Esophagus (tissue), 2 donors: ENCODE measurements at regions not wholly inside any gene's neighbourhood (a gene's known extent, or its start where the extent isn't known, plus 50 kb on each side); places are given as distances from the start of the nearest gene placed in this dataset.

ENCODE experiments used
- H3K27ac ChIP-seq, 2 donors: one replicate each; pipeline ENCODE4 v1.5.1; 2013; ENCODE audit warnings: low read depth in 2 of 2, mild to moderate bottlenecking in 2 of 2, inconsistent platforms in 1 of 2, low read length in 1 of 2, moderate library complexity in 1 of 2
- H3K27me3 ChIP-seq, 2 donors: one replicate each; pipeline ENCODE4 v1.6.1; 2013; ENCODE audit warnings: low read length in 2 of 2, control low read depth in 1 of 2, mild to moderate bottlenecking in 1 of 2; ENCODE audit not compliant: insufficient read depth in 2 of 2, control insufficient read depth in 1 of 2
- H3K36me3 ChIP-seq, 2 donors: one replicate each; pipeline ENCODE4 v1.6.1; 2013; ENCODE audit warnings: low read length in 1 of 2; ENCODE audit not compliant: control insufficient read depth in 2 of 2, insufficient read depth in 2 of 2
- H3K4me1 ChIP-seq, 2 donors: one replicate each; pipeline ENCODE4 v1.6.1; 2013; ENCODE audit warnings: low read length in 1 of 2; ENCODE audit not compliant: control insufficient read depth in 2 of 2, insufficient read depth in 2 of 2
- H3K4me3 ChIP-seq, 2 donors: one replicate each; pipeline ENCODE4 v1.5.1; 2013; ENCODE audit warnings: low read length in 2 of 2, mild to moderate bottlenecking in 2 of 2, low read depth in 1 of 2, moderate library complexity in 1 of 2
- H3K9me3 ChIP-seq, 2 donors: one replicate each; pipeline ENCODE4 v1.6.1; 2013; ENCODE audit warnings: mild to moderate bottlenecking in 2 of 2, low read depth in 1 of 2, low read length in 1 of 2, moderate library complexity in 1 of 2; ENCODE audit not compliant: control insufficient read depth in 2 of 2, insufficient read depth in 1 of 2
- WGBS, 2 donors: extraction: QIAGEN DNeasy Blood & Tissue Kit; methylation state at CpG; one replicate each; pipeline ENCODE4 v1.1.7; 2013; 5-methylcytosine and 5-hydroxymethylcytosine counted together
- donor health status: healthy with polysubstance abuse.
- donor health status: Bipolar disorder and iron deficiency.

DNA sequence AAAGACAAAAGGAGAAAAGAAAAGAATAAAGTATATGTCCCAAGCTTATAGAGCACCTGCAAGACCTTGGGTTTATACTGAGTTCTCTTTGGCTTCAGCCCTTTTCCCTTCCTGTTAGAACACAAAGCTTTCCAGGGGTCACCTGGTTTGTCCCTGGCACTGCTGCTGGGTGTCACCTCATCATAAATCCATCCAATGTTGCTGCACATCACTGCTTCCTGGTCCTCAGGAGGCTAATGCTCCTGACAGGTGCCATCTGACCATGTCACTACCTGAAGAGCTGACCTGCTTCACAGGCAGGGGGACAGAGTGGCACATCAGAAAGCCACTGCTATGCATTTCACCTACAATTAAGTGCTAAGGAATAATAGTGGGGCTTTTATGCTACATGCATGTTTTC lies 164.6 kb upstream of the ELAC2 start:
- H3K27me3 ChIP-seq: no peaks in the 10 kb centered on the region
- no peaks in the 10 kb centered on the region for H3K36me3 ChIP-seq
- H3K4me1 ChIP-seq: no peaks in the 10 kb centered on the region
- no peak overlapping the region for H3K27ac ChIP-seq
- no peak overlapping the region for H3K4me3 ChIP-seq
- H3K9me3 ChIP-seq: no peaks in the 10 kb centered on the region

DNA sequence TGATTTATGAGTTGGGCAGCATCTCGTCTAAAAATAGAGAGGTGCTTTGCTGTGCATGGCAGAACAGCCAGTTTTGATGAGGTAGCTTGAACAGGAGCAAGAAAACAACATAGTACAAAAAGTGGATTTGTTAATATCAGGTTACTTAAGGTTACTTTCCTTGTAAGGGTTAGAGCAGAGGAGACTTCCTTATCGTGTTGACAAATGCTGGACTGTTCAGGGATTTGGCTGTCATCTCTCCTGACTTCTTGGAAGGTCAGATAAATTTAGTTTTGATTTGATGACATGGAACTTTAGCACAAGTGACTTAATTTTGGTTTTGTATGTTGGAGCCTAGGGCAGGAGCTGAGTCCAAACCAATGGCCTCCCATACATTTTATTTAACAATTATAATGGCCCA lies 163.9 kb upstream of the ELAC2 start:
- Histone ChIP-seq H3K9me3 (no peaks in the 10 kb centered on the region), H3K4me1 (no peaks in the 10 kb centered on the region), H3K27ac (no peak overlapping the region), H3K36me3 (no peaks in the 10 kb centered on the region), H3K4me3 (no peak overlapping the region), H3K27me3 (no peaks in the 10 kb centered on the region)
- 45 to 47% methylated on average over 2 of the region's 2 CpGs for WGBS, 2 donors

DNA sequence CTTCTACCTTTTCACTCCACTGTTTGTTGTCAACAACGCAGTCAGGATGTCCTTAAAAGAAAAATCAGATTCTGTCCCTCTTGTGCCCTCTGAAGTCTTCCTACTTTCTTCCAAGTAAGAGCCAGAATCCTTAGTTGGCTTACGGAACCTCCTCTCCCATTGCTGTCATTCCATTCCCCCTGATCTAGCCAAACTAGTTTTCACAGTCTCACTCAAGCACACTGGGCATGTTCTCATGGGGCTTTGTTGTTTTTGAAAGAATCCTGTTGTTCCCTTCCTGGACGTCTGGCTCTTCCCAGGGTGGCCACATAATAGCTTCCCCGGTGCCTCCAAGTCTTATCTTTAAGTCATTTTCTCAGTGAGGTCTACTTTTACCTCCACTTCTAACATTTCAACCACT lies 158.6 kb upstream of the ELAC2 start:
- Histone ChIP-seq H3K27ac (no peak overlapping the region), H3K27me3 (no peaks in the 10 kb centered on the region), H3K4me3 (no peak overlapping the region), H3K9me3 (peaks cover 0 to 2% of the 10 kb centered on the region in 2 donors), H3K36me3 (no peaks in the 10 kb centered on the region), H3K4me1 (no peaks in the 10 kb centered on the region)
- WGBS, 2 donors: 41 to 46% methylated on average over 4 of the region's 4 CpGs

DNA sequence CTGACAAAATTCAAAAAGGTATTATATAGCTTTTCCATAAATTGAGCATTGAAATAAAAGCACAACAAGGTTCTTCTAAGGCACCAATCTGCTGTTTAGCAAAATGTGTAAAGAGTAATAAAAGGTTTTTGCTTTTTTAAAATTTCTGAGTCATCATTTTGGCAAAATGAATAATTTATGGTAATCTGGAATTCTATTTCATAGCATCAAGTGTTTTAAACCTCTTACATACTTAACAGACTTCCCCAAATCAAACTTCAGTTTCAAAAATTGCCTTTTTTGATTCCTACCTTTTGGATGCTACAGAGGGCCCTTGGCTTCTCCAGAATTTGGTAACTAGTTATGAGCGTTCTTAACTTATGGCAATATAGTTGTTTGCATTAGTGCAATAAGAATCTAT lies 154.0 kb upstream of the ELAC2 start:
- Histone ChIP-seq H3K27me3 (no peaks in the 10 kb centered on the region), H3K36me3 (no peaks in the 10 kb centered on the region), H3K9me3 (peaks cover 0 to 2% of the 10 kb centered on the region in 2 donors), H3K4me1 (no peaks in the 10 kb centered on the region), H3K27ac (no peak overlapping the region), H3K4me3 (no peak overlapping the region)
- 86 to 90% methylated on average over 1 of the region's 1 CpG for WGBS, 2 donors

DNA sequence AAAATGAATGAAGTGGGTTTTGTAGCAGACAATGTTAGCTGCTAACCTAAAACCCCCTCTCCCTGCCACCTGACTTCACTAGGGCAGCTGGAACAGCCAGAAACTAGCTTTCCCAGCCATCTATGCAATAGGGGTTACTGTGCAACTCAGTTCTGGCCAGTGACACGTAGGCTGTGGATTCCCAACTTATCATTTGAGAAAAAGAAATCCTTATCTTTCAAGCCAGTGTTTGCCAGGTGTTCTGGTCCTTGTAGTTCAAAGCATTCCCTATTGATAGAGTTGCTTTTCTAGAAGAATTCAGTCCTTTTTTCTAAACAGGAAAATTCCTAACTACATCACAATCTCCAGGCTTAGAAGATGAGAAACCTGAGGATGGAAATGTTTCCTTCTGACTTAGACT lies 144.5 kb upstream of the ELAC2 start:
- Histone ChIP-seq H3K36me3 (no peaks in the 10 kb centered on the region), H3K27ac (no peak overlapping the region), H3K9me3 (no peaks in the 10 kb centered on the region), H3K27me3 (peaks cover 0 to 2% of the 10 kb centered on the region in 2 donors), H3K4me3 (no peak overlapping the region), H3K4me1 (no peaks in the 10 kb centered on the region)
- 23 to 51% methylated on average over 1 of the region's 1 CpG for WGBS, 2 donors

DNA sequence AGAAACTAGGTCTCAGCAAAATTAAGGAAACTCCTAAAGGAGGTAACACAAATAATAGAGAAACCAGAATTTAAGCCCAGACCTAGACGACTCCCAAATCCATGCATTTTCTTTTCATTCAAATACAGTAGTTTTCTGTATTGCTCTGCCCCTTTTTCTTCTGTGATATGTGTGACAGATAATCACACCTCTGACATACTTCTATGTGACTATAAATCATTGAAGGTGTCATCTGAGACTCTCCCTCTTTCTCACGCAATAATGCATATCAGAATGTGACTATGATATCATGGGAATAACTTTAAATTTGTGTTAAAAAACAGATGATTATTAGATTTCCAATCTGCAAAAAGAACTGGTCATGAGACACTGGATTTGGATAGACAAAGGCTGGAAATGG lies 143.0 kb upstream of the ELAC2 start:
- WGBS, 2 donors: 88 to 89% methylated on average over 2 of the region's 2 CpGs
- Histone ChIP-seq H3K36me3 (no peaks in the 10 kb centered on the region), H3K4me3 (no peak overlapping the region), H3K27ac (no peak overlapping the region), H3K9me3 (no peaks in the 10 kb centered on the region), H3K4me1 (no peaks in the 10 kb centered on the region), H3K27me3 (peaks cover 0 to 2% of the 10 kb centered on the region in 2 donors)

DNA sequence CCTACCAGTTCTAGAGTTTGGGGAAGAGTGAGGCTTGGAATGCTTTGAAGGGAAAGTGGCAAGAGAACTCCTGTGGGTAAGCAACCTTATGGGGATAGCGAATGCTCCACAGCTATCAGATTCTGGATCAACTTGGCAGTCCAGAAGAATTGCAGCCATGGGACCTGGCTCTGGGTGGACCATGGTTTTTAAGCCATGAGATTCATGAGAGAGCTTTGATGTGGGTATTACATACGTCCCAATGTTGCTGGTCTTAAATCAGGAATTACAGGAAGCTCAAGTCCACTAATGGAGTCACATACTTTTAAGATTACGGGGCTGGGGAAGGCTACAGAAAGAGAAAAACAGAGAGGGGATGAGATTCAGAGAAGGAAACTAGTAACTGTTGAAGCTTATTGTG lies 142.5 kb upstream of the ELAC2 start:
- H3K9me3 ChIP-seq: no peaks in the 10 kb centered on the region
- H3K4me3 ChIP-seq: no peak overlapping the region
- no peak overlapping the region for H3K27ac ChIP-seq
- H3K36me3 ChIP-seq: no peaks in the 10 kb centered on the region
- peaks cover 0 to 2% of the 10 kb centered on the region in 2 donors for H3K27me3 ChIP-seq
- 68 to 77% methylated on average over 3 of the region's 3 CpGs for WGBS, 2 donors
- no peaks in the 10 kb centered on the region for H3K4me1 ChIP-seq

DNA sequence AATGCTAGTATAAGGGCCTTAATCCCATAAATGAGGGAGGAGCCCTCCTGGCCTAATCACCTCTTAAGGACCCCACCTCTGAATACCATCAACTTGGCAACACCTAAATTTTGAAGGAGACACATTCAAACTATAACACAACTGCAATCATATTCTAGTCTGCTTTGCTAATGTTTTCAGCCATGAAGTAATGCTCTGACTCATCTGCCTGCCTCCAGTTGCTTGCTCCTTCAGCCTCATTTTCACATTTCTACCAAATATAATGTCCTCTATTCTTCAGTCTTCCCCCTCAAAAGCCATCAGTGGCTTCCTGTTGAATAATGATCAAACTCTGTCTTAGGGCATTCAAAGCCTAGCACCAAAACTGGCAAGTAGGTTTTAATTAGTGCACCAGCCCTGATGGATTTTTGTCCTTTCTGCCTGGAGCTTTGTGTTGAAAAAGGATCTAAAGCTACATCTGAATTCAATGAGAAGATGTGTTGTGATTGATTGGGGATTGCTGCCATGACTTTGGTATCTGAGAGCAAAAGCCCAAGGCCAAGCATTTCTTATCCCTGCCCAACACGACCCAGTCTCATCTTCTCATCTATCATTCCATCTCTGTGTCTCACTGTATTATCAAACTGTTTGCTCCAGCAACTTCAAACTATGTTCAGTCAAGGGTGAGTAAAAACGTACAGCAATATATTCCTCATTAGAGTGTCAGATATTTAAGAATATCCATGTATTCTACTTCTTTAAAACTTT lies 140.8 kb upstream of the ELAC2 start:
- Histone ChIP-seq H3K9me3 (no peaks in the 10 kb centered on the region), H3K4me3 (no peak overlapping the region), H3K4me1 (no peaks in the 10 kb centered on the region), H3K27ac (no peak overlapping the region), H3K36me3 (no peaks in the 10 kb centered on the region), H3K27me3 (peaks cover 0 to 2% of the 10 kb centered on the region in 2 donors)
- WGBS, 2 donors: 52 to 62% methylated on average over 2 of the region's 2 CpGs

DNA sequence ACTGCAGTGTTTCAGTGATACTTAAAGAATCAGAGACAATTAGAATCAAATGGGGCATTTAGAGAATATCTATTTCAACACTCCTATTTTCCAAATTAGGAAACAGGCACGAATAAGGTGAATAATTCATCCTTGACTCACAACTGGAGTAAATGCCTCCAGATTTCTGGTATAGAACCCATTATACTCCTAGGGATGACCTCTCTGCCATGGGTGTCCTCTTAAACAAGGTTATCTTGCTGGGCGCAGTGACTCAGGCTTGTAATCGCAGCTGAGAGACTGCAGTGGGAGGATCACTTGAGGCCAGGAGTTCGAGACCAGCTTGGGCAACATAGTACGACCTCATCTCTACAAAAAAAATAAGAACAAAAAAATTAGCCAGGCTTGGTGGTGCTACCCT lies 139.8 kb upstream of the ELAC2 start:
- Histone ChIP-seq H3K36me3 (no peaks in the 10 kb centered on the region), H3K27ac (no peak overlapping the region), H3K4me1 (no peaks in the 10 kb centered on the region), H3K27me3 (peaks cover 0 to 2% of the 10 kb centered on the region in 2 donors), H3K4me3 (no peak overlapping the region), H3K9me3 (no peaks in the 10 kb centered on the region)
- 81 to 88% methylated on average over 5 of the region's 5 CpGs for WGBS, 2 donors

DNA sequence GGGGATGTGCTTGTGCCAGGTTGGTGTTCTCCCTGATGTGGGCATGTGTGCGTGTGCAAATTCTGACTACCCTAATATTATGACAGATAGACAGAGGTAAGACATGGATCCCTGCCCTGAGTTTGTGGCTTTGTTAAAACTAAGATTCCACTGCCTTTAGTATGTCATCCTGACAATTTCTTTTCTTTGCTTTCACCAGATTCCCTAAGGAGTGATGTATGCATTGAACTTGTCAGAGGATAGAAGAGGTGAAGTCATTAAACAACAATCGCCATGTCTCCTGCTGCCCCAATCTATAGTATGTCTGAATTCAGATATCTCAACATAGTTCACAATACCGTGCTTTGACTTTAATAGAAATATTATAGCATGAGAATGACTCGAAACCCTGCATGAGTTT lies 137.1 kb upstream of the ELAC2 start:
- Histone ChIP-seq H3K36me3 (no peaks in the 10 kb centered on the region), H3K4me3 (no peak overlapping the region), H3K27ac (no peak overlapping the region), H3K4me1 (no peaks in the 10 kb centered on the region), H3K9me3 (no peaks in the 10 kb centered on the region), H3K27me3 (no peaks in the 10 kb centered on the region)
- 82 to 88% methylated on average over 4 of the region's 4 CpGs for WGBS, 2 donors
